C4-2B (cell line): ENCODE measurements at regions not wholly inside any gene's neighbourhood (a gene's known extent, or its start where the extent isn't known, plus 50 kb on each side); places are given as distances from the start of the nearest gene placed in this dataset.

ENCODE experiments used
- CTCF ChIP-seq: fragments of 450-650 bp; conservative IDR thresholded peaks from 2 replicates; pipeline ENCODE4 v1.5.1; 2017; ENCODE audit warnings: mild to moderate bottlenecking
- ZFX ChIP-seq: fragments of 450-650 bp; IDR thresholded peaks from 2 replicates; pipeline ENCODE4 v1.6.1; 2017

GRCh38 chr4:166293556-166293955 is 420.5 kb downstream of the TLL1 start:
- TF ChIP-seq CTCF (no peak), ZFX (no peak)
